ENCODE measurements at regions not wholly inside any gene's neighbourhood (a gene's known extent, or its start where the extent isn't known, plus 50 kb on each side); places are given as distances from the start of the nearest gene placed in this dataset.

- no peak overlapping the region for H3K27ac ChIP-seq
- TF ChIP-seq ZFX (IDR thresholded peaks at IDR 0.05; ENCODE audit: borderline replicate concordance) (no peak), CTCF (IDR thresholded peaks at IDR 0.05) (no peak)
Observed at GRCh38 chr18:45444040-45444439, 171.2 kb upstream of the SLC14A2 start.

- no peak overlapping the region for H3K27ac ChIP-seq
- TF ChIP-seq ZFX (IDR thresholded peaks at IDR 0.05; ENCODE audit: borderline replicate concordance) = no peak
- TF ChIP-seq CTCF (IDR thresholded peaks at IDR 0.05) = no peak
Observed at GRCh38 chr18:45447355-45448265, 167.7 kb upstream of the SLC14A2 start.

- TF ChIP-seq ZFX (IDR thresholded peaks at IDR 0.05; ENCODE audit: borderline replicate concordance) (no peak), CTCF (IDR thresholded peaks at IDR 0.05) (no peak)
- H3K27ac ChIP-seq = no peak overlapping the region
Observed at GRCh38 chr18:45448871-45449270, 166.4 kb upstream of the SLC14A2 start.

GRCh38 chr18:45449418-45450227, 165.7 kb upstream of the SLC14A2 start:
- no peak overlapping the region for H3K27ac ChIP-seq
- TF ChIP-seq CTCF (IDR thresholded peaks at IDR 0.05) = no peak
- TF ChIP-seq ZFX (IDR thresholded peaks at IDR 0.05; ENCODE audit: borderline replicate concordance) = no peak

- TF ChIP-seq ZFX (IDR thresholded peaks at IDR 0.05; ENCODE audit: borderline replicate concordance) (no peak), CTCF (IDR thresholded peaks at IDR 0.05) (no peak)
- H3K27ac ChIP-seq = no peak overlapping the region
Observed at GRCh38 chr18:45456090-45457021, 158.9 kb upstream of the SLC14A2 start.

- TF ChIP-seq ZFX (IDR thresholded peaks at IDR 0.05; ENCODE audit: borderline replicate concordance) (no peak), CTCF (IDR thresholded peaks at IDR 0.05) (no peak)
- H3K27ac ChIP-seq = no peak overlapping the region
Observed at GRCh38 chr18:45458033-45458432, 157.2 kb upstream of the SLC14A2 start.

Data from 22Rv1 (cell line).